A549 (cell line): ENCODE measurements at regions not wholly inside any gene's neighbourhood (a gene's known extent, or its start where the extent isn't known, plus 50 kb on each side); places are given as distances from the start of the nearest gene placed in this dataset.

ENCODE experiments used
- ATAC-seq, 2 experiments: fragments of 200-7000 bp in 1 of 2; fragments of >200 bp in 1 of 2; cut with Nextera tagmentation in 1 of 2; cut with Tn5 transposase in 1 of 2; 3 replicates each; pipeline versions ENCODE4 v1.8.0 to v1.9.1; 2018 to 2020; ENCODE audit warnings: mild to moderate bottlenecking in 1 of 2, moderate library complexity in 1 of 2
- CTCF ChIA-PET: fragments of 300-600 bp; sonication (Branson Sonifier 250); formaldehyde crosslinking; extraction: SDS; loops from one replicate; lab custom pipeline; 2021; ENCODE audit warnings: antibody characterized with exemption, inconsistent platforms; lab: Yijun Ruan, JAX
- POLR2A ChIA-PET: fragments of 350-600 bp; formaldehyde crosslinking; extraction: SDS; loops from one replicate; lab custom pipeline; 2021; ENCODE audit warnings: antibody characterized with exemption, inconsistent platforms; lab: Yijun Ruan, JAX
- DNase-seq, 2 experiments: peaks; one replicate each; pipeline versions ENCODE4 v3.0.0 to v3.0.0-alpha.2; 2011 to 2016; ENCODE audit warnings: low read depth in 1 of 2, low spot score in 1 of 2
- FAIRE-seq: peaks from 2 replicates; lab custom pipeline; 2011; peaks lifted over from hg19 to GRCh38; lab: Jason Lieb, UNC
- H3K27ac ChIP-seq, 2 experiments: fragments of >200 bp; sonication (Bioruptor Twin); formaldehyde crosslinking; 3 replicates each; pipeline ENCODE4 v1.5.1; 2016 to 2017
- H3K4me1 ChIP-seq: fragments of >200 bp; sonication (Bioruptor Twin); formaldehyde crosslinking; 3 replicates; pipeline ENCODE4 v1.6.1; 2016
- H3K4me2 ChIP-seq: fragments of >200 bp; sonication (Bioruptor Twin); formaldehyde crosslinking; 3 replicates; pipeline ENCODE4 v1.6.1; 2016
- H3K4me3 ChIP-seq: fragments of >200 bp; sonication (Bioruptor Twin); formaldehyde crosslinking; 3 replicates; pipeline ENCODE4 v1.5.1; 2016
- H3K9me3 ChIP-seq: fragments of >200 bp; sonication (Bioruptor Twin); formaldehyde crosslinking; 3 replicates; pipeline ENCODE4 v1.6.1; 2016
- BHLHE40 ChIP-seq: IDR thresholded peaks from 2 replicates; pipeline ENCODE4 v1.6.1; 2012; ENCODE audit warnings: low read depth, low read length, inconsistent platforms
- CBX8 ChIP-seq: fragments of 200-600 bp; sonication (generic); IDR thresholded peaks from 2 replicates; pipeline ENCODE4 v1.6.1; 2016
- CEBPB ChIP-seq, 2 experiments: fragments of >200 bp in 1 of 2; sonication (Bioruptor Twin) in 1 of 2; formaldehyde crosslinking in 1 of 2; IDR thresholded peaks; 2 replicates each; pipeline ENCODE4 v1.6.1; 2012 to 2016
- CHD2 ChIP-seq: fragments of 150-350 bp; IDR thresholded peaks from 2 replicates; pipeline ENCODE4 v1.6.1; 2014; ENCODE audit warnings: low read length; ENCODE audit not compliant: partially characterized antibody
- CHD4 ChIP-seq: fragments of 200-600 bp; sonication (generic); IDR thresholded peaks from 2 replicates; pipeline ENCODE4 v1.6.1; 2016; ENCODE audit warnings: antibody characterized with exemption, mild to moderate bottlenecking, borderline replicate concordance
- E2F6 ChIP-seq: IDR thresholded peaks from 2 replicates; pipeline ENCODE4 v1.6.1; 2012; ENCODE audit warnings: low read depth, borderline replicate concordance
- EHF ChIP-seq: fragments of 250-450 bp; sonication (Bioruptor Pico); IDR thresholded peaks from 2 replicates; pipeline ENCODE4 v1.5.0; 2020; ENCODE audit warnings: mild to moderate bottlenecking
- EHMT2 ChIP-seq: fragments of 200-600 bp; sonication (generic); IDR thresholded peaks from 2 replicates; pipeline ENCODE4 v1.6.1; 2016; ENCODE audit warnings: antibody characterized with exemption, low read depth, mild to moderate bottlenecking, moderate library complexity
- ELK1 ChIP-seq: fragments of 150-350 bp; IDR thresholded peaks from 2 replicates; pipeline ENCODE4 v1.6.1; 2014; ENCODE audit warnings: low read depth, mild to moderate bottlenecking, low read length
- ESRRA ChIP-seq: fragments of 150-350 bp; IDR thresholded peaks from 2 replicates; pipeline ENCODE4 v1.6.1; 2014; ENCODE audit warnings: mild to moderate bottlenecking, low read length, borderline replicate concordance
- FOSL2 ChIP-seq, 2 experiments: fragments of 450-650 bp in 1 of 2; fragments of >200 bp in 1 of 2; sonication (Bioruptor Twin) in 1 of 2; formaldehyde crosslinking; IDR thresholded peaks; 2 replicates each; pipeline versions ENCODE4 v1.5.0 to v1.6.1; 2016 to 2020; ENCODE audit warnings: mild to moderate bottlenecking in 1 of 2, moderate library complexity in 1 of 2
- GATA3 ChIP-seq: IDR thresholded peaks from 2 replicates; pipeline ENCODE4 v1.6.1; 2012; ENCODE audit warnings: borderline replicate concordance
- HDAC2 ChIP-seq: fragments of 200-600 bp; sonication (generic); IDR thresholded peaks from 2 replicates; pipeline ENCODE4 v1.6.1; 2016
- HOXB13 ChIP-seq: fragments of 250-450 bp; sonication (Bioruptor Pico); IDR thresholded peaks from 2 replicates; pipeline ENCODE4 v1.5.0; 2020; ENCODE audit warnings: low read depth, mild to moderate bottlenecking, moderate library complexity
- JUN ChIP-seq, 2 experiments: fragments of >200 bp; sonication (Bioruptor Twin); formaldehyde crosslinking; IDR thresholded peaks; 2 replicates in 1 of 2; 3 replicates in 1 of 2; pipeline ENCODE4 v1.6.1; 2016 to 2017
- KDM1A ChIP-seq: fragments of 200-600 bp; sonication (generic); IDR thresholded peaks from 2 replicates; pipeline ENCODE4 v1.6.1; 2016; ENCODE audit warnings: low read depth, mild to moderate bottlenecking
- KDM5A ChIP-seq: fragments of 200-600 bp; sonication (generic); IDR thresholded peaks from 2 replicates; pipeline ENCODE4 v1.6.1; 2016; ENCODE audit warnings: antibody characterized with exemption, mild to moderate bottlenecking
- NFE2L2 ChIP-seq: fragments of 150-350 bp; conservative IDR thresholded peaks from 2 replicates; pipeline ENCODE4 v1.6.1; 2014; ENCODE audit warnings: low read length
- NPAS2 ChIP-seq: fragments of 250-450 bp; sonication (Bioruptor Pico); IDR thresholded peaks from 2 replicates; pipeline ENCODE4 v1.8.0; 2022; ENCODE audit warnings: mild to moderate bottlenecking, moderate library complexity, borderline replicate concordance
- PHF8 ChIP-seq: fragments of 200-600 bp; sonication (generic); IDR thresholded peaks from 2 replicates; pipeline ENCODE4 v1.6.1; 2016; ENCODE audit warnings: low read depth, mild to moderate bottlenecking, antibody characterized with exemption, moderate library complexity, borderline replicate concordance
- POLR2AphosphoS2 ChIP-seq: conservative IDR thresholded peaks from 2 replicates; pipeline ENCODE4 v1.6.1; 2012; ENCODE audit warnings: low read length, improper control_type of control experiment, inconsistent platforms
- RAD21 ChIP-seq, 2 experiments: fragments of >200 bp in 1 of 2; sonication (Bioruptor Twin) in 1 of 2; formaldehyde crosslinking in 1 of 2; IDR thresholded peaks in 1 of 2; conservative IDR thresholded peaks in 1 of 2; 2 replicates in 1 of 2; 3 replicates in 1 of 2; pipeline ENCODE4 v1.6.1; 2012 to 2018; ENCODE audit warnings: inconsistent platforms in 1 of 2
- RARB ChIP-seq: fragments of 250-450 bp; sonication (Bioruptor Pico); IDR thresholded peaks from 2 replicates; pipeline ENCODE4 v1.8.0; 2021; ENCODE audit warnings: mild to moderate bottlenecking, moderate library complexity
- ZNF302 ChIP-seq: fragments of 250-450 bp; sonication (Bioruptor Pico); IDR thresholded peaks from 2 replicates; pipeline ENCODE4 v1.9.0; 2021; ENCODE audit warnings: inconsistent platforms, mild to moderate bottlenecking, moderate library complexity
- ZSCAN20 ChIP-seq: fragments of 250-450 bp; sonication (Bioruptor Pico); IDR thresholded peaks from 2 replicates; pipeline ENCODE4 v1.8.0; 2022; ENCODE audit warnings: mild to moderate bottlenecking, moderate library complexity
- WGBS: methylation state at CpG from one replicate; pipeline ENCODE4 v1.1.6; 2017; ENCODE audit errors: missing lambda C conversion rate; 5-methylcytosine and 5-hydroxymethylcytosine counted together
- TF ChIP-seq, protein P1 (sequence below): fragments of >200 bp; sonication (Bioruptor Twin); formaldehyde crosslinking; IDR thresholded peaks from 3 replicates; pipeline ENCODE4 v1.5.1; 2016
- TF ChIP-seq, protein P2 (sequence below): IDR thresholded peaks from 2 replicates; pipeline ENCODE4 v1.6.1; 2012
- TF ChIP-seq, protein P3 (sequence below): fragments of 250-450 bp; sonication (Bioruptor Pico); IDR thresholded peaks from 2 replicates; pipeline ENCODE4 v1.5.0; 2021; ENCODE audit warnings: mild to moderate bottlenecking, moderate library complexity, borderline replicate concordance

GRCh38 chr20:1757606-1758512 lies 100.3 kb upstream of the SIRPG start:
- 54% methylated on average over 5 of the region's 5 CpGs for WGBS
- FAIRE-seq: peak; percentile 94
- Histone ChIP-seq H3K4me3 (no peak overlapping the region), H3K4me2 (no peak overlapping the region), H3K4me1 (peaks cover 11% of the 10 kb centered on the region), H3K27ac (no peak overlapping the region), H3K9me3 (no peaks in the 10 kb centered on the region)
- TF ChIP-seq, protein P1, sequence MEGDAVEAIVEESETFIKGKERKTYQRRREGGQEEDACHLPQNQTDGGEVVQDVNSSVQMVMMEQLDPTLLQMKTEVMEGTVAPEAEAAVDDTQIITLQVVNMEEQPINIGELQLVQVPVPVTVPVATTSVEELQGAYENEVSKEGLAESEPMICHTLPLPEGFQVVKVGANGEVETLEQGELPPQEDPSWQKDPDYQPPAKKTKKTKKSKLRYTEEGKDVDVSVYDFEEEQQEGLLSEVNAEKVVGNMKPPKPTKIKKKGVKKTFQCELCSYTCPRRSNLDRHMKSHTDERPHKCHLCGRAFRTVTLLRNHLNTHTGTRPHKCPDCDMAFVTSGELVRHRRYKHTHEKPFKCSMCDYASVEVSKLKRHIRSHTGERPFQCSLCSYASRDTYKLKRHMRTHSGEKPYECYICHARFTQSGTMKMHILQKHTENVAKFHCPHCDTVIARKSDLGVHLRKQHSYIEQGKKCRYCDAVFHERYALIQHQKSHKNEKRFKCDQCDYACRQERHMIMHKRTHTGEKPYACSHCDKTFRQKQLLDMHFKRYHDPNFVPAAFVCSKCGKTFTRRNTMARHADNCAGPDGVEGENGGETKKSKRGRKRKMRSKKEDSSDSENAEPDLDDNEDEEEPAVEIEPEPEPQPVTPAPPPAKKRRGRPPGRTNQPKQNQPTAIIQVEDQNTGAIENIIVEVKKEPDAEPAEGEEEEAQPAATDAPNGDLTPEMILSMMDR: no peak
- TF ChIP-seq, protein P2, sequence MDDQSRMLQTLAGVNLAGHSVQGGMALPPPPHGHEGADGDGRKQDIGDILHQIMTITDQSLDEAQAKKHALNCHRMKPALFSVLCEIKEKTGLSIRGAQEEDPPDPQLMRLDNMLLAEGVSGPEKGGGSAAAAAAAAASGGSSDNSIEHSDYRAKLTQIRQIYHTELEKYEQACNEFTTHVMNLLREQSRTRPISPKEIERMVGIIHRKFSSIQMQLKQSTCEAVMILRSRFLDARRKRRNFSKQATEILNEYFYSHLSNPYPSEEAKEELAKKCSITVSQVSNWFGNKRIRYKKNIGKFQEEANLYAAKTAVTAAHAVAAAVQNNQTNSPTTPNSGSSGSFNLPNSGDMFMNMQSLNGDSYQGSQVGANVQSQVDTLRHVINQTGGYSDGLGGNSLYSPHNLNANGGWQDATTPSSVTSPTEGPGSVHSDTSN: no peak
- TF ChIP-seq EHF (CRISPR knock-in tag): no peak
- TF ChIP-seq E2F6: no peak
- TF ChIP-seq, protein P3, sequence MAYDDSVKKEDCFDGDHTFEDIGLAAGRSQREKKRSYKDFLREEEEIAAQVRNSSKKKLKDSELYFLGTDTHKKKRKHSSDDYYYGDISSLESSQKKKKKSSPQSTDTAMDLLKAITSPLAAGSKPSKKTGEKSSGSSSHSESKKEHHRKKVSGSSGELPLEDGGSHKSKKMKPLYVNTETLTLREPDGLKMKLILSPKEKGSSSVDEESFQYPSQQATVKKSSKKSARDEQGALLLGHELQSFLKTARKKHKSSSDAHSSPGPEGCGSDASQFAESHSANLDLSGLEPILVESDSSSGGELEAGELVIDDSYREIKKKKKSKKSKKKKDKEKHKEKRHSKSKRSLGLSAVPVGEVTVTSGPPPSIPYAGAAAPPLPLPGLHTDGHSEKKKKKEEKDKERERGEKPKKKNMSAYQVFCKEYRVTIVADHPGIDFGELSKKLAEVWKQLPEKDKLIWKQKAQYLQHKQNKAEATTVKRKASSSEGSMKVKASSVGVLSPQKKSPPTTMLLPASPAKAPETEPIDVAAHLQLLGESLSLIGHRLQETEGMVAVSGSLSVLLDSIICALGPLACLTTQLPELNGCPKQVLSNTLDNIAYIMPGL (CRISPR knock-in tag): no peak
- TF ChIP-seq NPAS2 (CRISPR knock-in tag): no peak
- no peak for TF ChIP-seq NFE2L2
- no peak for TF ChIP-seq BHLHE40
- no peak for TF ChIP-seq PHF8
- TF ChIP-seq CEBPB (IDR thresholded peaks at IDR 0.05): no peak
- TF ChIP-seq GATA3: no peak
- TF ChIP-seq HOXB13: no peak
- TF ChIP-seq ELK1: no peak
- TF ChIP-seq CHD4: no peak
- no peak for TF ChIP-seq EHMT2
- ATAC-seq: no peak
- CTCF ChIA-PET: interaction anchor here (1.0 to 12.8 kb wide), 6 partner anchors 20 to 415 kb away, joined by 3 to 179 read pairs (median 7); no protein-coding TSS in a partner anchor
- POLR2A ChIA-PET: no interaction called here
- DNase-seq: no peak

DNA sequence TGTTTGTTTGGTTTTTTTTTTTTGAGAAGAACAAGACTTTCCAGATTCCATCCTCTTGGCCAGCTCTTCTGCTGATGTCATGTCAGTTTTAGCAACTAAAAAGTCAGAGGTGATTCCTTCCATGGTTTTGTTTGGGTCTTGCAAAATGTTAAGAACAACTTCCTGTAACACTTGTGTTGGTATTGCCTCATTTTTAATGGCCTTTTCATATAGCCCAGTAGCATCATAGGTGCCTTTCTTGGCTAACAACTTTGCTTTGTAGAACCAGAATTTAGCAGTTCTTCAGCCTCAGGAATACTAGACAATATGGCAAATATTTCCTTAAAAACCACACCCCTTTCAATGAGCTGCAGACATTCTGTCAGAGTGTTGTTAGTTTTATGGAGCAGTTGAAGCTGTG lies 99.5 kb upstream of the SIRPG start:
- ChIA-PET CTCF (interaction anchor here (1.0 to 12.8 kb wide), 4 partner anchors 8 to 253 kb away, joined by 3 to 179 read pairs (median 4); no protein-coding TSS in a partner anchor), POLR2A (no interaction called here)

More for the DNA sequence above, 99.5 kb upstream of the SIRPG start:
- Histone ChIP-seq H3K4me1 (peaks cover 11% of the 10 kb centered on the region), H3K4me3 (no peak overlapping the region), H3K27ac (no peak overlapping the region), H3K4me2 (no peak overlapping the region), H3K9me3 (no peaks in the 10 kb centered on the region)
- DNase-seq (no peak), FAIRE-seq (peak; percentile 43), ATAC-seq (no peak)
- no peak for TF ChIP-seq CHD4
- no peak for TF ChIP-seq ZNF302 (CRISPR knock-in tag)
- no peak for TF ChIP-seq E2F6
- no peak for TF ChIP-seq HDAC2
- no peak for TF ChIP-seq RARB (CRISPR knock-in tag)
- no peak for TF ChIP-seq ZSCAN20 (CRISPR knock-in tag)
- TF ChIP-seq GATA3: no peak
- no peak for TF ChIP-seq CBX8
- TF ChIP-seq ESRRA: no peak
- TF ChIP-seq RAD21 (conservative IDR thresholded peaks at IDR 0.05 in 1 of 2, IDR thresholded peaks at IDR 0.05 in 1 of 2): no peak
- no peak for TF ChIP-seq KDM5A
- TF ChIP-seq JUN (IDR thresholded peaks at IDR 0.05): no peak
- no peak for TF ChIP-seq CEBPB (IDR thresholded peaks at IDR 0.05)
- no peak for TF ChIP-seq EHF (CRISPR knock-in tag)
- TF ChIP-seq FOSL2 (IDR thresholded peaks at IDR 0.05): no peak
- no peak for TF ChIP-seq FOSL2 (CRISPR knock-in tag; IDR thresholded peaks at IDR 0.05)
- TF ChIP-seq CHD2: no peak
- no peak for TF ChIP-seq KDM1A
- no peak for TF ChIP-seq POLR2AphosphoS2
